ENCODE measurements at regions not wholly inside any gene's neighbourhood (a gene's known extent, or its start where the extent isn't known, plus 50 kb on each side); places are given as distances from the start of the nearest gene placed in this dataset.

DNA sequence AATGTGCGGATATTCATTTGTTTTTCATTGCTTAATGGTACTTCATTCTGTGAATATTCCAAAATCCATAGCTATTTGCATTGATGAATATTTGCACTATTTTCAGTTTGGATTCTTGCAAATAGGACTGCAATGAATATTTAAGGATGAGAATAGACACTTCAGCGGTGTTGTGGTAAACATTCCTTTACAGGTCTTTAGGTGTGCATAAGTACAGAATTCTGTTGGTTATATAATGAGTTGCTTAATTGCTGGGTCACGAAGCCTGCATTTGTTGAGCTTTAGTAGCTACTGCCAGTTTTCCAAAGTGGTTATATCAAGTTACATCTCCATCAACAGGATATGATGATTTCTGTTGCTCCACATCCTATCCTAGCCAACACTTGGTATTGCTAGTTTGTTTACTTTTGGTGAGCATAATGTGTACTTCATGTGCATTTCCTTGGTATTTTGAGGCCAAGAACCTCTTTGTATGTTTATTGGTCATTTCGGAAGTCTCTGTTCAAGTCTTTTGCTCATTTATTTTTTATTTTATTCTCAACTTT, 64.2 kb upstream of the CYYR1 start:
- no peak overlapping the region for H4K5ac ChIP-seq (ENCODE audit: low read depth, low read length)
- TF ChIP-seq MAFK (IDR thresholded peaks at IDR 0.05; ENCODE audit: low read depth, low read length) (no peak), FOS (IDR thresholded peaks at IDR 0.05; ENCODE audit: low read depth, low read length) (no peak), MXI1 (IDR thresholded peaks at IDR 0.05; ENCODE audit: borderline replicate concordance, low read depth, low read length) (no peak), RCOR1 (IDR thresholded peaks at IDR 0.05; ENCODE audit: insufficient replicate concordance, low read length) (no peak), NFE2L2 (IDR thresholded peaks at IDR 0.05; ENCODE audit: low read depth, low read length) (no peak), MAZ (IDR thresholded peaks at IDR 0.05; ENCODE audit: borderline replicate concordance, low read depth, low read length) (no peak), CHD1 (IDR thresholded peaks at IDR 0.05; ENCODE audit: low read depth, low read length) (no peak), CEBPB (IDR thresholded peaks at IDR 0.05; ENCODE audit: low read depth, low read length) (no peak), POLR2A (IDR thresholded peaks at IDR 0.05; ENCODE audit: low read depth, low read length) (no peak), RFX5 (IDR thresholded peaks at IDR 0.05; ENCODE audit: low read depth, low read length) (no peak), CTCF (conservative IDR thresholded peaks at IDR 0.05; ENCODE audit: low read depth, low read length) (no peak), SMC3 (IDR thresholded peaks at IDR 0.05; ENCODE audit: low read depth, low read length) (no peak), BHLHE40 (IDR thresholded peaks at IDR 0.05; ENCODE audit: low read depth, low read length) (no peak), ELK1 (IDR thresholded peaks at IDR 0.05; ENCODE audit: borderline replicate concordance, low read depth, low read length) (no peak)
- H3K9me1 ChIP-seq (ENCODE audit: insufficient read depth, low read length): no peaks in the 10 kb centered on the region
- H3K4ac ChIP-seq (ENCODE audit: low read depth, low read length): no peak overlapping the region
- H2BK20ac ChIP-seq (ENCODE audit: low read depth, low read length): no peak overlapping the region
- no peak overlapping the region for H2BK15ac ChIP-seq (ENCODE audit: low read depth, low read length)
- no peaks in the 10 kb centered on the region for H3K36me3 ChIP-seq (ENCODE audit: control insufficient read depth, insufficient read depth, low read length)
- ChIA-PET CTCF (interaction anchor here (0.6 kb wide), 1 partner anchor 23 kb away, joined by 4 read pairs; no protein-coding TSS in a partner anchor), POLR2A (ENCODE audit: unreplicated experiment) (no interaction called here)
- H3K56ac ChIP-seq (ENCODE audit: extremely low read depth, insufficient read depth, low read length): no peak overlapping the region
- no peak overlapping the region for H3K27ac ChIP-seq (ENCODE audit: insufficient read depth, low read length)
- no peak overlapping the region for H2BK5ac ChIP-seq (ENCODE audit: low read depth, low read length, poor library complexity, severe bottlenecking)
- no peaks in the 10 kb centered on the region for H3K4me1 ChIP-seq (ENCODE audit: control insufficient read depth, insufficient read depth, low read length)
- no peak overlapping the region for H3K18ac ChIP-seq (ENCODE audit: low read depth, low read length)
- no peak overlapping the region for H4K91ac ChIP-seq (ENCODE audit: insufficient read depth, low read depth, low read length)
- no peaks in the 10 kb centered on the region for H3K27me3 ChIP-seq (ENCODE audit: control insufficient read depth, insufficient read depth, low read length)
- H3K23ac ChIP-seq (ENCODE audit: low read depth, low read length): no peak overlapping the region
- H3K14ac ChIP-seq (replicated peaks; ENCODE audit: low read depth, low read length): no peak overlapping the region
- no peaks in the 10 kb centered on the region for H3K79me1 ChIP-seq (ENCODE audit: low read depth in 1 of 2, low read length in 2 of 2)
- no peak overlapping the region for H2AFZ ChIP-seq (replicated peaks; ENCODE audit: low read length, poor library complexity)
- no peak overlapping the region for H2AK9ac ChIP-seq (replicated peaks; ENCODE audit: low read depth, low read length, poor library complexity)
- no peak overlapping the region for H3K9ac ChIP-seq (ENCODE audit: low read depth, low read length)
- no peaks in the 10 kb centered on the region for H4K20me1 ChIP-seq (ENCODE audit: insufficient read depth, low read length)
- H2AK5ac ChIP-seq (ENCODE audit: low read depth, low read length): no peak overlapping the region
- DNase-seq (no peak), ATAC-seq (ENCODE audit: low read depth) (no peak)
- WGBS, 2 experiments (ENCODE audit: extremely low coverage in 2 of 2, insufficient read length in 1 of 2): 78% methylated on average over 1 of the region's 4 CpGs; no CpG with 5 or more reads in 1 of the 2 experiments
- BruUV-seq (replicated peaks): no TSS peak
- dilution Hi-C loops (cut with HindIII; ENCODE audit: low sequenced_read_pairs, unreplicated experiment) (no loop called here), intact Hi-C loops (cut with micrococcal nuclease) (no loop called here), in situ Hi-C loops (cut with MboI; ENCODE audit: low sequenced_read_pairs) (no loop called here)
- H3K4me2 ChIP-seq (ENCODE audit: low read depth, low read length): no peak overlapping the region
- no peak overlapping the region for H4K8ac ChIP-seq (ENCODE audit: low read depth in 2 of 2, low read length in 2 of 2)
- no peak overlapping the region for H2BK120ac ChIP-seq (ENCODE audit: low read depth, low read length)
- no peak overlapping the region for H3K4me3 ChIP-seq (ENCODE audit: insufficient read depth, low read depth, low read length)
- H3K9me3 ChIP-seq (ENCODE audit: control insufficient read depth, insufficient read depth, low read length): no peaks in the 10 kb centered on the region
